ENCODE measurements at regions not wholly inside any gene's neighbourhood (a gene's known extent, or its start where the extent isn't known, plus 50 kb on each side); places are given as distances from the start of the nearest gene placed in this dataset.

- TF ChIP-seq POLR2A (IDR thresholded peaks at IDR 0.05) (no peak), CTCF (IDR thresholded peaks at IDR 0.05) (no peak)
These were observed 815.5 kb upstream of the ADGRL4 start for GRCh38 chr1:79822053-79822452.
